ENCODE measurements at regions not wholly inside any gene's neighbourhood (a gene's known extent, or its start where the extent isn't known, plus 50 kb on each side); places are given as distances from the start of the nearest gene placed in this dataset.

GRCh38 chr7:155173905-155174304, 103.8 kb downstream of the HTR5A start:
- no peak overlapping the region for H3K27ac ChIP-seq
- TF ChIP-seq ZFX (IDR thresholded peaks at IDR 0.05) (no peak), CTCF (conservative IDR thresholded peaks at IDR 0.05) (no peak)

GRCh38 chr7:155178096-155178495, 108.0 kb downstream of the HTR5A start:
- TF ChIP-seq ZFX (IDR thresholded peaks at IDR 0.05) (no peak; the same call in 1 of the 2 replicates), CTCF (conservative IDR thresholded peaks at IDR 0.05) (no peak)
- no peak overlapping the region for H3K27ac ChIP-seq

- TF ChIP-seq ZFX (IDR thresholded peaks at IDR 0.05) (no peak), CTCF (conservative IDR thresholded peaks at IDR 0.05) (no peak)
Measured at GRCh38 chr7:155181768-155182167, 111.6 kb downstream of the HTR5A start.

GRCh38 chr7:155182406-155182970, 112.4 kb downstream of the HTR5A start:
- TF ChIP-seq ZFX (IDR thresholded peaks at IDR 0.05) = no peak
- TF ChIP-seq CTCF (conservative IDR thresholded peaks at IDR 0.05) = no peak
- no peak overlapping the region for H3K27ac ChIP-seq

More at GRCh38 chr7:155181768-155182167, 111.6 kb downstream of the HTR5A start:
- no peak overlapping the region for H3K27ac ChIP-seq

- no peak overlapping the region for H3K27ac ChIP-seq
- TF ChIP-seq CTCF (conservative IDR thresholded peaks at IDR 0.05) (no peak), ZFX (IDR thresholded peaks at IDR 0.05) (no peak)
Measured at GRCh38 chr7:155183655-155184054, 113.5 kb downstream of the HTR5A start.

- H3K27ac ChIP-seq = no peak overlapping the region
- TF ChIP-seq CTCF (conservative IDR thresholded peaks at IDR 0.05) = no peak
- no peak for TF ChIP-seq ZFX (IDR thresholded peaks at IDR 0.05)
Measured at GRCh38 chr7:155184923-155185322, 112.8 kb upstream of the INSIG1 start.

- no peak overlapping the region for H3K27ac ChIP-seq
- TF ChIP-seq CTCF (conservative IDR thresholded peaks at IDR 0.05) (no peak), ZFX (IDR thresholded peaks at IDR 0.05) (no peak)
Measured at GRCh38 chr7:155187061-155187785, 110.5 kb upstream of the INSIG1 start.
